ENCODE measurements at regions not wholly inside any gene's neighbourhood (a gene's known extent, or its start where the extent isn't known, plus 50 kb on each side); places are given as distances from the start of the nearest gene placed in this dataset.

DNA sequence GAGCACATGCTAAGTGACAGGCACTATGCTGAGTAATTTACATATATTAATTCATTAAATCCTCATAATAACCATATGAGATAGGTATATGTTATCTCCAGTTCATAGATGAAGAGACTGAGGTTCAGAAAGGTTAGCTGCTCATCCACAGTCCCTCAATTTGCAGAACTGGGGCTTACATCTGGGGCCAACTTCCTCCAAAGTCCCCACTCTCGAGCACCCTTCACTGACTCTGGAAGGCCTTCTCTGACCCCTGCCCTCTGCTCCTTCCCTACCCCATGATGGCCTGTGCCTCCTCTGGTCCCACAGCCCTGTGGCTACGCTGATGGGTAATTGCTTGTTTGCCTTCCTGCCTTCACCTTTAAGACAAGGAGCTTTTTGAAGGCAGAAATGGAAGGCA is 71.6 kb downstream of the C5orf15 start:
- TF ChIP-seq, protein P1, sequence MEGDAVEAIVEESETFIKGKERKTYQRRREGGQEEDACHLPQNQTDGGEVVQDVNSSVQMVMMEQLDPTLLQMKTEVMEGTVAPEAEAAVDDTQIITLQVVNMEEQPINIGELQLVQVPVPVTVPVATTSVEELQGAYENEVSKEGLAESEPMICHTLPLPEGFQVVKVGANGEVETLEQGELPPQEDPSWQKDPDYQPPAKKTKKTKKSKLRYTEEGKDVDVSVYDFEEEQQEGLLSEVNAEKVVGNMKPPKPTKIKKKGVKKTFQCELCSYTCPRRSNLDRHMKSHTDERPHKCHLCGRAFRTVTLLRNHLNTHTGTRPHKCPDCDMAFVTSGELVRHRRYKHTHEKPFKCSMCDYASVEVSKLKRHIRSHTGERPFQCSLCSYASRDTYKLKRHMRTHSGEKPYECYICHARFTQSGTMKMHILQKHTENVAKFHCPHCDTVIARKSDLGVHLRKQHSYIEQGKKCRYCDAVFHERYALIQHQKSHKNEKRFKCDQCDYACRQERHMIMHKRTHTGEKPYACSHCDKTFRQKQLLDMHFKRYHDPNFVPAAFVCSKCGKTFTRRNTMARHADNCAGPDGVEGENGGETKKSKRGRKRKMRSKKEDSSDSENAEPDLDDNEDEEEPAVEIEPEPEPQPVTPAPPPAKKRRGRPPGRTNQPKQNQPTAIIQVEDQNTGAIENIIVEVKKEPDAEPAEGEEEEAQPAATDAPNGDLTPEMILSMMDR (IDR thresholded peaks at IDR 0.05; ENCODE audit: borderline replicate concordance, insufficient read depth, low read depth, low read length), result no peak
- no peak overlapping the region for H3K4me3 ChIP-seq (ENCODE audit: low read depth, low read length)

DNA sequence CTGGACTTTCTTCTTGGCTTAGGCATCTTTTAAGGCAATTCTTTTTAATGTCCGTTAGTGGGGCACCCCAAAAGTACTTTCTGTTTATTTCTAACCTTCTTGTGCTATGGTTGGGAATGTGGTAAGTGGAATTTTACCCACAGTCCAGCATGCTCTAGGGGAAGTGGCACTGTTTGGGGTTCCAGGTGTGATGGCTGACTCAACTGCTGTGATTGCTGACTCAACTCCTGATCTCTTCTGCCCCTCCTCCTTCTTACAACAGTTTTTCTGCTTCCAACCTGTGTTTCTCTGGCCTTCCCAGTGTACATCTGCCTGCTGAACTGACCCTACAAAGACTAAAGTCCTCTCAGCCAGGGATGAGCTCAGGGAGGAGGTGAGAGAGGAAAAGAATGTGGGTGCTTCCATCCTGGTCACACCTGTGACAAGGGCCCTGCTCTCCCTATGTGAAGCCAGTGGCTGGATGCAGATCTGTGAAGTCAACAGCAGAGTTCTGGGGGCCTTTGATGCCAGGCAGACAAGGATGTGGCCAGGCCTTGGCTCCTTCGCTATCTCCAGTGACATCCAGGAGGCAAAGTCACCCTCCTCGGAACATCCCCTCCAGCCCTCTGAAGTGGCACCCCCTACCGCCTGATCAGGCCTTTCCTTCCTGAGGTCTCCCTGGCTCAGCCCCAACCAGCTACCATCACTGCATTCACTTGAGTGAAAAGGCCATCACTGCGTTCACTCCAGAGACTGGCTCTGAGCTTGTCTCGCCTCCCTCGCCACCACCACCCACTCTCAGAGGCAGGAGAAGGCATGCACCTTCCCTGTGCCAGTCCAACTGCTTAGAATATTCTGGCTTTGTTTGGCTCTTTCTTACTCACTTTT is 72.2 kb downstream of the C5orf15 start:
- H3K4me3 ChIP-seq (ENCODE audit: low read depth, low read length), result no peak overlapping the region
- TF ChIP-seq, protein P1 (IDR thresholded peaks at IDR 0.05; ENCODE audit: borderline replicate concordance, insufficient read depth, low read depth, low read length), result no peak

DNA sequence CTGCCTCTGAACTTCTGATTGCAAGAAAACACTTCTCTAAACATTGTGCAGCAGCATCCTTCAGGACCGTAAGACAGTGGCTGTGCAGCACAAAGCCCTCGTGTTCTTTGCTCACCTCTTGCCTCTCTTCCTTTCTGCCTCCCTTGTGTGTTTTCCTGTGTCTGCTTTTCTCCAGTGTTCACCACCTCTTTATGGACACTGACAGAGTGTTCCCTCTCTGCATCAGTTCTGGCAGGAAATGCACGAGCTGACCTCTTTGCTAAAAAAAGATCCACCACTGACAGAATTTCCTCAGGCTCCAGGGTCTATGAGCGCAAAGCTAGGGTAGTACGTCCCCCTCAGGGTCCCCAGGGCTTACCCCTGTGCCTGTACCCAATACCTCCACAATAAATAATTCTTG is 74.3 kb downstream of the C5orf15 start:
- TF ChIP-seq, protein P1 (IDR thresholded peaks at IDR 0.05; ENCODE audit: borderline replicate concordance, insufficient read depth, low read depth, low read length), result no peak
- H3K4me3 ChIP-seq (ENCODE audit: low read depth, low read length), result no peak overlapping the region

DNA sequence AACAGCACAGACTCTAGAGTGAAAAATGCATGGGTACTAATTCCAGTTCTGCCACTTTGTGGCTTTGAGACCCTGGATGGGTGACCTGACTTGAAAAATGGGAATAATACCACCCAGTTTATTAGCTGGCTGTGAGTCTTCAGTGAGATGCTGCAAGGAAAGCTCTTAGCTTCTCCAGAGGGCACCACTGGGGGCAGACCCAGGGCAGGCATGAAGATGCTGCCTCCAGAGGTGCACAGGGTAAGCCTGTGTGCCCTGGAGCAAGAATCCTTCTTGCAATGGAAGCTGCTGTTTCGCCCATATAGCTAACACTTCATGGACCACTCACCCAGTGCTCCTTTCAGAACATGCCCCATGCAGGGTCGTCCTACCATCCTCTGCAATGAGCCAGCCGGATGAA is 75.7 kb downstream of the C5orf15 start:
- TF ChIP-seq, protein P1 (IDR thresholded peaks at IDR 0.05; ENCODE audit: borderline replicate concordance, insufficient read depth, low read depth, low read length), result no peak
- H3K4me3 ChIP-seq (ENCODE audit: low read depth, low read length), result no peak overlapping the region

DNA sequence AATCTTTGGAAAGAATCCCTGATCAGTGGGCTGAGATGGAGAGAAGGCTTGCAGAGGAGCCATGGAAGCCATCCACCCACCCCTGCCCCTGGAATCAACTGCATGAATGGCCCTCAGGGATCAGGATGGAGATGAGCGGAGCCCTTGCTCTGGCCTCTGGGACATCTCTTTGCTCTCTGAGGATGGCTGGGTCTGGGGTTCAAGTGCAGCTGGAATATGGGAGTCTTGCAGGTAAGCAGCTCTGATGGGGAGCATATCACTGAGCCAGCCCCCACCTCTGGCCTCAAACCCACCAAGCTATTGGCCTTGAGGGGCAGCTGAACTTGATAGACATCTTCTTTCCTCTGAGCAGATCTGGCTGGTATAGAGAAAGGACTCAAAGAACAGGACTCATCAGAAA is 76.1 kb downstream of the C5orf15 start:
- TF ChIP-seq, protein P1 (IDR thresholded peaks at IDR 0.05; ENCODE audit: borderline replicate concordance, insufficient read depth, low read depth, low read length), result no peak
- H3K4me3 ChIP-seq (ENCODE audit: low read depth, low read length), result no peak overlapping the region

DNA sequence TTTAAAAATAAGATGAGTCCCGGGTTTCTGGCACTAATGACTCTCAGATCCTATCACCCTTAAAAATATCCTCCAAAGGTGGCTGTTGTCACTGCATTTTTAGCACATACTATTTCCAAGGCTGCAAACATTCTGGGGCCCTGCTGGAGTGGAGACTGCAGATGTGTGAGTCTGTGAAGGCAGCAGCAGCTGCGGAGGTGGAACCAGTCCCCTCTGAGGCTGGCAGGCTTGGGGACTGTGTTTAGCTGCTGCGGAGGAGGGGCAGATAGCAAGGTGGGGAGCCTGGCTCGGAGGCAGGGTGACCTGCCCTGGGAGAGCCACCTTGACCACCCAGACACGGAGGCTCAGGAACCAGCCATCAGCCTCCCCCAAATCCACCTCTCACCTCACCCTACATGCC is 77.0 kb downstream of the C5orf15 start:
- TF ChIP-seq, protein P1 (IDR thresholded peaks at IDR 0.05; ENCODE audit: borderline replicate concordance, insufficient read depth, low read depth, low read length), result no peak
- H3K4me3 ChIP-seq (ENCODE audit: low read depth, low read length), result no peak overlapping the region

DNA sequence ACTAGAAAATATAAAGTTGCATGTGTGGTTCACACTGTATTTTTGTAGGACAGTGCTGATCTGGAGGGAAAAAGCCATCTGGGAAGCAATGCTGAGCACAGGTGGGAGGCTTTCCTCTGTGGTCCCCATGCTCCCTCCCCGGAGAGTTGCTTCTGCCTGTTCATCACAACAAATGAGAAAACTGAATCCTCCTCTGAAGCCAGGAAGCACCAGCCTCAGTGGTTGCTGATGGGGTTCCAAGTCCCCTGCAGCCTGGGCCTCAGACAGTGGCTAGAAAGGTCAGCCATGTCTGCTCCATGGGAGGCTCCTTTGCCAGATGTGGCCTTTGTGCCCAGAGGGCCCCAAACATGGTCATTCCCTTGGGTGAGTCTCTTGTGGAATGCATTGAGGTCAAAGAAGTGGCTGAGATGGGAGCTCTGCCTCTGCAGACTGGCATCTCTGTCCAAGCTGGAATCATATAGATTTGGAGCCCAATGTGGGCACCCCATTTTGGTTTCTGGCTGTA is 77.6 kb downstream of the C5orf15 start:
- TF ChIP-seq, protein P1 (IDR thresholded peaks at IDR 0.05; ENCODE audit: borderline replicate concordance, insufficient read depth, low read depth, low read length), result no peak
- no peak overlapping the region for H3K4me3 ChIP-seq (ENCODE audit: low read depth, low read length)

Data from GM12875 (cell line).